Left kidney (tissue), 1 donor: ENCODE measurements at regions not wholly inside any gene's neighbourhood (a gene's known extent, or its start where the extent isn't known, plus 50 kb on each side); places are given as distances from the start of the nearest gene placed in this dataset.
A peak's percentile ranks its signal among the peaks of the same experiment; 100 is the strongest.
"Not testable (repeated sequence)": the region's sequence is repeated elsewhere in the genome, so short reads cannot be mapped to it uniquely, and the experiment has no call there.

Source experiments
- DNase-seq: peaks from one replicate; pipeline ENCODE4 v3.0.0-alpha.2; 2013

- DNase-seq = no peak
Observed at GRCh38 chr4:30837861-30838260, 117.7 kb downstream of the PCDH7 start.

GRCh38 chr4:30838331-30838730 lies 118.2 kb downstream of the PCDH7 start:
- DNase-seq = no peak

- no peak for DNase-seq
Observed at GRCh38 chr4:30839583-30840520, 119.7 kb downstream of the PCDH7 start.

GRCh38 chr4:30840571-30840970 lies 120.4 kb downstream of the PCDH7 start:
- no peak for DNase-seq

GRCh38 chr4:30842142-30842541 lies 122.0 kb downstream of the PCDH7 start:
- no peak for DNase-seq

GRCh38 chr4:30842689-30843088 lies 122.5 kb downstream of the PCDH7 start:
- DNase-seq = no peak

GRCh38 chr4:30844861-30845582 lies 124.9 kb downstream of the PCDH7 start:
- no peak for DNase-seq

- no peak for DNase-seq
Observed at GRCh38 chr4:30847167-30847566, 127.0 kb downstream of the PCDH7 start.

- DNase-seq = no peak
Observed at GRCh38 chr4:30847958-30848357, 127.8 kb downstream of the PCDH7 start.

GRCh38 chr4:30854531-30854930 lies 134.4 kb downstream of the PCDH7 start:
- no peak for DNase-seq

GRCh38 chr4:30855232-30855631 lies 135.1 kb downstream of the PCDH7 start:
- no peak for DNase-seq

- no peak for DNase-seq
Observed at GRCh38 chr4:30856795-30857564, 136.8 kb downstream of the PCDH7 start.

GRCh38 chr4:30860978-30861377 lies 140.8 kb downstream of the PCDH7 start:
- DNase-seq = no peak

- no peak for DNase-seq
Observed at GRCh38 chr4:30862196-30862595, 142.0 kb downstream of the PCDH7 start.

- DNase-seq = no peak
Observed at GRCh38 chr4:30863021-30863420, 142.9 kb downstream of the PCDH7 start.

GRCh38 chr4:30865691-30866090 lies 145.5 kb downstream of the PCDH7 start:
- no peak for DNase-seq

- no peak for DNase-seq
Observed at GRCh38 chr4:30866346-30866745, 146.2 kb downstream of the PCDH7 start.

GRCh38 chr4:30866907-30867306 lies 146.7 kb downstream of the PCDH7 start:
- no peak for DNase-seq

GRCh38 chr4:30867427-30867826 lies 147.3 kb downstream of the PCDH7 start:
- DNase-seq = no peak

GRCh38 chr4:30868111-30868895 lies 148.1 kb downstream of the PCDH7 start:
- DNase-seq = peak; percentile 35

- DNase-seq = not testable (repeated sequence)
Observed at GRCh38 chr4:30869387-30869786, 149.2 kb downstream of the PCDH7 start.

GRCh38 chr4:30870513-30870912 lies 150.3 kb downstream of the PCDH7 start:
- DNase-seq = no peak
